ENCODE measurements at regions not wholly inside any gene's neighbourhood (a gene's known extent, or its start where the extent isn't known, plus 50 kb on each side); places are given as distances from the start of the nearest gene placed in this dataset.
A peak's percentile ranks its signal among the peaks of the same experiment; 100 is the strongest.

- peak in 3 of 6 experiments; percentile 13 to 51 (median 28) for DNase-seq
These were observed 115.0 kb upstream of the ZNF438 start for GRCh38 chr10:31146491-31147209.

- DNase-seq = no peak
These were observed 115.5 kb upstream of the ZNF438 start for GRCh38 chr10:31147210-31147608.

- DNase-seq = no peak
These were observed 117.3 kb upstream of the ZNF438 start for GRCh38 chr10:31148951-31149350.

- DNase-seq = no peak
These were observed 118.3 kb upstream of the ZNF438 start for GRCh38 chr10:31149835-31150512.

- DNase-seq = no peak
These were observed 119.6 kb upstream of the ZNF438 start for GRCh38 chr10:31151301-31151700.

- DNase-seq = no peak
These were observed 120.9 kb upstream of the ZNF438 start for GRCh38 chr10:31152421-31153135.

- no peak for DNase-seq
These were observed 121.5 kb upstream of the ZNF438 start for GRCh38 chr10:31153161-31153560.

- DNase-seq = no peak
These were observed 122.0 kb upstream of the ZNF438 start for GRCh38 chr10:31153692-31154091.

GRCh38 chr10:31154996-31155395 is 123.3 kb upstream of the ZNF438 start:
- DNase-seq = no peak

GRCh38 chr10:31157123-31158010 is 125.7 kb upstream of the ZNF438 start:
- DNase-seq = no peak

- no peak for DNase-seq
These were observed 126.5 kb upstream of the ZNF438 start for GRCh38 chr10:31158011-31158658.

- no peak for DNase-seq
These were observed 134.9 kb upstream of the ZNF438 start for GRCh38 chr10:31166606-31167005.

- no peak for DNase-seq
These were observed 139.0 kb upstream of the ZNF438 start for GRCh38 chr10:31170636-31171035.

GRCh38 chr10:31171402-31172083 is 139.9 kb upstream of the ZNF438 start:
- DNase-seq = no peak

GRCh38 chr10:31172925-31173324 is 141.3 kb upstream of the ZNF438 start:
- DNase-seq = no peak

GRCh38 chr10:31173752-31174151 is 142.1 kb upstream of the ZNF438 start:
- DNase-seq = no peak

- no peak for DNase-seq
These were observed 139.8 kb upstream of the ZEB1 start for GRCh38 chr10:31179091-31179680.

- no peak for DNase-seq
These were observed 132.6 kb upstream of the ZEB1 start for GRCh38 chr10:31186225-31187000.

- DNase-seq = no peak
These were observed 131.8 kb upstream of the ZEB1 start for GRCh38 chr10:31187182-31187581.

GRCh38 chr10:31187607-31188210 is 131.3 kb upstream of the ZEB1 start:
- no peak for DNase-seq

All from stimulated activated naive CD4-positive, alpha-beta T cell (primary cell).